NCI-H2081 (cell line): ENCODE measurements at regions not wholly inside any gene's neighbourhood (a gene's known extent, or its start where the extent isn't known, plus 50 kb on each side); places are given as distances from the start of the nearest gene placed in this dataset.
"Not testable (repeated sequence)": the region's sequence is repeated elsewhere in the genome, so short reads cannot be mapped to it uniquely, and the experiment has no call there.

Experiments
- DNase-seq, 2 experiments: peaks; one replicate each; lab custom pipeline; 2025; lab: John Stamatoyannopoulos, UW

DNA sequence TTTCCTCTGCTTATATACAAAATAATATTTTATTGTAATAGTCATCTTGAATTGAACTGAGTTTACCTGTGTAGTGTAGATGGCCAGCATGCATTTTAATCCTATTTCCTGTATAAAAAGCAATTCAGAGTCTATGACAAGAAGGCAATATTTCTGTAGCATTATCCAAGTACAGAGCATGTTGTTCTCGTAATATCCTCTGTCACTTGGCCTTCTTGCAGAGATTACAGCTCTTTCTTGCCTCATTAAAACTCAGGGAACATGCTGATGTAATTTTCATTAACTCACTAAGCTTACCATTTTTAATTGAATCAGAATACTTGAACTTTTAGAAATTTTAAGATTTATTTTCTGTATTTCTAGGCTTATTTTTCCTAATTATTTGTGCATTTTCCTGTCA, 203.3 kb upstream of the AGTR1 start:
- DNase-seq: no peak

DNA sequence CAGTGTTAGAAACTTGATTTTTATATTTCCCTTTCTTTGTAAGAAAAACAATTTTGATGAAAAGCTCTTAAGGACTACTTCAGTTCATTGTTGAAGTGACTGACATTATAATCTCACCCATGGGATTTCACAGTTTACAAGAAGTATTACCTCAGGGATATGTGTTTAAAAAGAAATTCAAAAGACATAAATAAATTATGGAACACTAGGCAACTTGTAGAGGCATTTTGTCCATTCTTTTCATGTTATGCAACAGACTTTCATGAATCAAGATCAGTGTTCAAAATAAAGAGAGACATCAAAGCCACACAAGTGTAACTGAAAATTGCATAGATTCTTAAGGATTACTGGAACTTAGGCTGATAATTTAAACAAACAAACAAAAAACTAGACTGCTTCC, 196.8 kb upstream of the AGTR1 start:
- no peak for DNase-seq

DNA sequence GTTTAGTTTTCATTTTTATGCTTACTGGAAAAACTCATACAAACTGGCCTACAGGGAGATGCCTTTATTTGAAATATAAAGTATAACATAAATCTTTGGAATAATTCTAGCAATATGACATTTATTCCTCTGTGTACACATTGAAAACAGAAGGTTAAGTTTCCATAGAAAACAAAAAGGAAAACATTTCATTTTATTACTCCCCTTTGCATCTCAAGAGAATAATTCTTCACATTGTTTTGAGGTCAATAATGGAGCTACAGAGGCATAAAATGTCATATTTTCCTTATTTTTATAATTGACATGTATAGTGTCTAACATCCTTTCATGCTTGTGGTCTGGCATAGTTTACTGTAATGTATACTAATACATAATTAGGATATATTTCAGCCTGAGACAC, 187.6 kb upstream of the AGTR1 start:
- DNase-seq: no peak

DNA sequence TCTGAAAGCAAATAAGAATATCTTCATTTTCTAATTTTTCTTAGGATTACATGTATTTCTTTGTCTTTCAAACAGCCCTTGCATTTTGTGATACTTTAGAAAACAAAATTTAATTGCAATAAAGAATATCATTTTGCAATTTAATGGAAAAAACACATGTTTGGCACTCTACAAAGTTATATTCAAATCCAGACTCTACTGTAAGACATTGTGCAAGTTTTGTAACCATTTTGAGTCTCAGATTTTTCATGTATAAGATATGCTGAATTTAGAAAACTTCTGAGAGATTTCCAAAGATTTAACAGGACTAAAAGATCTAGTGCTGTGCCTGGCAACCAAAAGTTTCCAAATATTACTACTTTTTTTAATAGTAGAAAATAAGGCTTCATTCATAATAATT, 187.1 kb upstream of the AGTR1 start:
- DNase-seq: no peak

DNA sequence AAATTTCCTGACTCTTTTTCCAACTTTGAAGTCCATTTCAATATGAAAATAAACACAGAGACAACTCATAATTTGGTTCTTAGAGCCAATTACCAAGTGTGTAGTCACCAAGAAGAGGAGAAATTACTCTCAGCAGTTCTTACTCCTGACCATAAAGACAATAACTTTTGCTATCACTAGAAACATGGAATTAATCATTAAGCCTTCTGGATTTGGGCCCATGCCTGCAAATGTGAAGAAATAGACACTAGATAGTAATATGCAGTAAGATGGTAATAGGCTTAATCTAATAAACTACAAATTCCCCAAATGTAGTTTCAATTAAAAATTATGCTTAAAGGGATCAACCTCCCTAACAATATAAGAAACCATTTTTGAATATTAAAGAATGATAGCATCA, 185.1 kb upstream of the AGTR1 start:
- DNase-seq: no peak

DNA sequence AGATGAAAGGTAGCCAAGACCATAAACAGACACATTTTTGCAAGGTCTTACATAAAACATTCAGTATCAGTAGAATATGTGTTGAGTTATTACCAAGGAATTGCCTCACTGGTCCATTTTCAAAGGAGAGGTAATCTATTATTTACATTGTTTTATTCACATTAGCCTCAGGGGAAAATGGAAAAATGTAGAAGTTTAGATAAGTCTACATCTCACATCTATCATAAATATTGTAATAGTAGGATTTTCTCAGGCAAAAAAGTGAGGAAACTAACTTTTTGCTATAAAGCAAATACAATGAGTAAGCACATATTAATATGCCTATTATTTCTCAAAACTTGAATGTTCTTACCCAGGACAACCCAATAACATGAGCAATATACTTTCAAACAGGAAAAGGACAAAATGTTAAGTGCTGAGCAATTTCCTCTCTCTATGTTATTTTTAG, 184.6 kb upstream of the AGTR1 start:
- DNase-seq: no peak

DNA sequence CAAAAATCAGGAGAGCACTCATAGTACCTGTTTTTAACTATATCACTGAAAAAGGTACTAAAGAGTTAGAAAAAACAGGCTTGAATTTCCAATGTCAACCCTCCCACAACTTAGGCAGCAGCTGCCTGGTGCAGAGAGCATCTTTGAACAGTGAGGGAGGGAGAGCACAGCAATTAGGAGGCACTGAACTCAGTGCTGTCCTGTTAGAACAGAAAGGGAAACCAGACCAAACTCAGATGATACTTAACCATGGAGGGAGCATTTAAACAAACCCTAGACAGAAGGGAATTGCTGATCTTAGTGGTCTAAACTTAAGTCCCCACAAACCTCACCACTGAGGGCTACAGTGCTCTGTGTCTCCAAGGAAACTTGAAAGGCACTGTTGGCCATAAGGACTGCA, 179.2 kb upstream of the AGTR1 start:
- DNase-seq: no peak

DNA sequence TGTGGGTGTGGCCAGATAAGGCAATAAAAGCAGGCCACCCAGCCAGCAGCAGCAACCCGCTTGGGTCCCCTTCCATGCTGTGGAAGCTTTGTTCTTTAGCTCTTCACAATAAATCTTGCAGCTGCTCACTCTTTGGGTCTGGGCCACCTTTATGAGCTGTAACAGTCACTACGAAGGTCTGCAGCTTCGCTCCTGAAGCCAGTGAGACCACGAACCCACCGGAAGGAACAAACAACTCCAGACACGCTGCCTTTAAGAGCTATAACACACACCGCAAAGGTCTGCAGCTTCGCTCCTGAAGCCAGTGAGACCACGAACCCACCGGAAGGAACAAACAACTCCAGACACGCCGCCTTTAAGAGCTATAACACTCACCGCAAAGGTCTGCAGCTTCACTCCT, 172.1 kb upstream of the AGTR1 start:
- DNase-seq: not testable (repeated sequence)

DNA sequence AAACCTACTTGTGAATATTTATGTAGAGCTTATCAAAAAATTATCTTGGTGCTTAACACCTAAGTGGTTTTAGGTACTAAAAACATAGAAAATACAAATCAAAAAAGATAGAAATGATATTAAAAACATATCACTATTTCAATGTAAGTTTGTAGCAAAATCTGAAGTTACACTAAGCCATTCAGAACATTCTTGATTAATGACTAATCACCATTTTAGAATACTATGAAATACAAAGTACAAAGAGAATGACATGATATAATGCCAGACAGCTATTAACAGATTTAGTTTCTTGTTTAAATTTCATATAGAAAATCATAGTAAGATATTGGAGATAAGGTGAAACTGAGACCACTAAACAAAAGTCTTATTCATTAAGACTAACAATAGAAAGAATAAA, 169.7 kb upstream of the AGTR1 start:
- DNase-seq: no peak

DNA sequence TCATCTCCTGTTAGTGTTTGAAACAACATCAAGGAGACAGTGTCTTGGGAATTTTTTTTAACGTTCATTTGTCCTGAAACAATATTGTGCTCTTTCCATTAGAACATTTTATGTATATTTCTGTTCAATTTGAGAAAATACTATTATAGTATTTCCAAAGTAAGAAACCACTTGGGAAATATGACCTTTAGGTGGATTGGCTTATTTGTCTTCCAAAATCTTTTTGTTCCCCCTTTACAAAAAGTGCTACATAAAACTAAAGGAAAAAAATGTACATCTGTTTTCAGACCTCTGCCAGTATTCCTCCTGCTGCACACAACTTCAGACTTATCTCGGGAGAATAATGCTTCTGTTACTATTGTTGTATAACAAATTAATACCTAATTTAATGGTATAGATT, 165.9 kb upstream of the AGTR1 start:
- no peak for DNase-seq

DNA sequence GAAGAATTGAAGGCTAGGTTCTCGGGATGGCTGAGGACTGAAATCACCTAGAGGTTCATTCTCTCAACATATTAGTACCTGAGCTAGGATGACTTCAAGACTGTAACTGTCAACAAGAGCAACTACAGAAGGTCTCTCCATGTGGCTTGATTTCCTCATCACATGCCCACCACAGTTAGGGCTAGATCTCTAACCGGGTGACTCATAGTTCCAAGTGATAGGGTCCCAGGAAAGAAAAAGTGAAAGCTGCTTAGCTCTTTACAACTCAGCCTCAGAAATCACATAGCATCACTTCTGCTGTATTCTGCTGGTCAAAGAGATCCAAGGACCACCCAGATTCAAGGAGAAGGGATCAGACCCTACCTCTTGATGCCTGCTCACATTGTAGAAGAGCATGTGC, 165.4 kb upstream of the AGTR1 start:
- DNase-seq: no peak

DNA sequence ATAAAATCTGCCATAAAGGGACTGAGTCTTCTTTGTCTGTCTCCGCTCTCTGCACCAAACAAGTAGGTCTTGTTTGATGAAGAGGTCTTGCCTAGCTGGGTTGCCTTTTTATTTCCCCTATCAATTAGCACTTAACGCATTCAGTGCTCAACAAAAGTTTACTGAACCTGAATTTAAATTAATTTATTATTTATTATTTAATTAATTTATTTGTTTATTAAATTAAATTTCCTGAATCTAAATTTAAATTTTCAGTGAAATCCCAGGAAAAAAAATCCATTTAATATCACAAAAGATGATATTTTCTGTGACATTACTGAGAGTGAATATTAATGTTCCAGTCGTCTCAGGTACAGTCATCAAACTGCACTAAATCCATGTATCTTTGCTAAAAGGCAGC, 164.9 kb upstream of the AGTR1 start:
- no peak for DNase-seq

DNA sequence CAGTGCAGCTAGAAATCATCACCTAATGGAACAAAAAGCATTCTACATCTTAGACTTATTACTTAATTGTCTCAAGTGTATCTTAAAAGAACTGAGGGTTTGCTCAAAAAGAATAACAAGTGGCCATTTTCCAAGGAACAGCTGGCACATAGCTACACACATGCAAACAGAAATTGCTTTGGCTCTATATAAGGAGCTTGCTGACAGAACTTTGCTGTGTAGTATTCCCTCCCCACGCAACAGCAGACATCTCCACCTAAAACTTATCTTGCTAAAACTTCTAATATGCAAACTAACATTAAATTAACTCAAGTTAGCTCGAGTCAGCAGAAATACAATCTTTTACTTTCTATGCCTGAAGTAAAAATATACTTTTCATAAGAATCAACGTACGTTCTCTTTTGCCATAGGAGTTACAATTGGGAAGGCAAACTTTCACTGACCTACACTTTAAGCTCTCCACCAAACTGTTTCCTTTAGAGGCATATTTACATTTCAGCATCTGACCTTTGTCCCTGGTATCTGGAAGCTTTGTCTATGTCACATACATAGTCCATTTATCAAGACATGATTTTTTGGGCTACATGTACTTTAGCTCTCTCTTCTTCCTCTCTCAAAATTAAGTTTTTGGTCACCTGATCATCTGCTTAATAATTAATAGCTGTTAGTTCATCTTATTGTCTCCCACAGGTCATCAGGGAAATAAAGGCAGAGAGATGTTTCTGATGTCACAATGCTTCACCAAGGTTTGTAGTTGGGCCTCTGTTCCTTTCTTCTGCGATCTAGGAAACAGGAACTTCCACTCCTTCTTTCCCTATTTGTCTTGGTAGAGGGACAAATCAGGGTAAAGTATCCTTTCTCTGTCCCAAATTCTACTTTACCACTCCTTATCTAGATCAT, 163.4 kb upstream of the AGTR1 start:
- no peak for DNase-seq

DNA sequence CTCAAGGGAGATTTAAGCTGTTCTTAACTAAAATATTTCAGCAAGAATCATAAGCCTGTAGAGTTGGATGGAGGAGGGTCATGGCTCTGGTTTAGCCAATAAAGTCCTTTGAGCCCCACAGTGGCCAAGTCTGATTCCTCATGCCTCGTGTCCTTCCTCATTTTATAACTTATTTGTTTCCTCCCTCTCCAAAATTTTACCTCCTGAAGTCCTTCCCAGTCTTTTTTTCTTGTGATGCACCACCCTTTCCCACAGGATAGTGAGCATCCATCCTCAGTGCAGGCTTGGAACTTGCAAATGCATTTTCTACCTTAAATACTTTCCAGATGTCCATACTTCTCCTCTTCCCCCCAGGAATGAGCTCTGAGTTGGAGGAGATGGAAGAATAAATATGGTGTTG, 162.7 kb upstream of the AGTR1 start:
- no peak for DNase-seq

DNA sequence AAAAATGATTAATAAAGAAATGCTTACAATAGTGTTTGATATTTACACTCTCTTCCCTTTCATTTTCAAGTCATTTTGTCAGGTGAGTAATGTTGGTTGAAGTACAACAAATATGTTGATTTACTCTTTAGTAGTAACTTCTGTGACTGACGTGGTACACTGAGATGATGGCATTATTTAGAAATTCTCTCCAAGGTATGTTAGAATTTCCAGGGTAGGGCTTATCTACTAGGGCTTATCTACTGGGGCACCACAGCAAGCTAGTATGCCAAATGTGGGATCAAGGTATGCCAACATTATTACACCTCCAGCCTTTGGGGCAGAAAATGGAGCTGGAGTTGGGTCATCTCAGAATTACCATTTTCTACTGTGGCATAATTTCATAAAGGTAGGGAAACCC, 157.4 kb upstream of the AGTR1 start:
- DNase-seq: no peak

DNA sequence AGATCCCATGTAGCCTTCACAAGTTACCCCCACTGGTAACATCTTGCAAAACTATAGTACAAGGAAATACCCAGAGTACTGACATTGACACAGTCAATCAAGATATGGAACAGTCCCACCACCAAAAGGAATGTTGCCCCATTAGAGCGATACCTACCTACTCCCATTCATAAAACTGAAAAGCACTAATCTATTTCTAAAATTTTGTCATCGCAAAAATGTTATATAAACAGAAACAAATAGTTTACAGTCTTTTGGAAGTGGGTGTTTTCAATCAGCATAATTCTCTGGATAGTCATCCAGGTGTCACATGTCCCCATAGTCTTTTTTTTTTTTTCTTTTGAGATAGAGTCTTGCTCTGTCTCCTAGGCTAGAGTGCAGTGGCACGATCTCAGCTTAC, 156.9 kb upstream of the AGTR1 start:
- no peak for DNase-seq

DNA sequence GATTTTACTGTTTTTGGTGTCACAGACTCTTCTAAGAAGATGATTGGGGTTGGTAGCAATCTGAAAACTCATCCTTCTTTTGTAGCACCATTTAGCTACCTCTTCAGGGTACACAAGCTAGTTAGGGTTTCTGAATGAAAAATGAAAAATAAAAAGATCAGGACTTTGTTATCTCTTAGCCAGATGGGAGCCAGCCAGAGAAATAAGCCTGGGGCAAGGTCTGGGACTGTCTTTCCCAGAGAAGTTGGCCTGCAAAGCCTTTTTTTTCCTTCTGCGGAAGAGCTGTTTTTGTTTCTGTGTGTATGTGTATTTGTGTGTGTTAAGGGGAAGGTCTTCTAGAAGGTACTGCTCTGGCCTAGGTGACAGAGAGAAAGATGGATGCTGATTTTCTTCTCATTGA, 150.7 kb upstream of the AGTR1 start:
- DNase-seq: no peak

DNA sequence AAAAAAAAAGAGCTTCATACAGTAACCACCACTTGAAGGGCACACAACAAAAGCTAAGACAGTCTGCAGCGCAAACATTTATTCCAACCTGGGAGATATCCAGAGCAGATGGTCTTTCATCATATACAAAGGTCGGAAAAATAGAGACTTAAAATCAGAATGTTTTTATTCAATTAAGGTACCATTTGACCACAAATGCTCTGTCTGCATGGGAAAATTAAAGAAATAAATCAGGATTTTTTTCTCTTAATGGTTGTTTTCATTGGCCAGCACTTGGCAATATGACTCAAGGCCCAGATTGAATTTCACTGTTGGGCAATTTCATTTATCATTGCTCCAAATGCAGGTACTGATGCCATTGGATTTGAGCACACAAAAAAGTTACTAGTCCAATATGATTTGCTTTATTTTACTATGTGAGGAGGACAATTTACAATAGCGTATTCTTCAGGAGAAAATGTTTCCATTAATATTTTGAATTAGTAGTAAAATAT, 145.9 kb upstream of the AGTR1 start:
- no peak for DNase-seq

DNA sequence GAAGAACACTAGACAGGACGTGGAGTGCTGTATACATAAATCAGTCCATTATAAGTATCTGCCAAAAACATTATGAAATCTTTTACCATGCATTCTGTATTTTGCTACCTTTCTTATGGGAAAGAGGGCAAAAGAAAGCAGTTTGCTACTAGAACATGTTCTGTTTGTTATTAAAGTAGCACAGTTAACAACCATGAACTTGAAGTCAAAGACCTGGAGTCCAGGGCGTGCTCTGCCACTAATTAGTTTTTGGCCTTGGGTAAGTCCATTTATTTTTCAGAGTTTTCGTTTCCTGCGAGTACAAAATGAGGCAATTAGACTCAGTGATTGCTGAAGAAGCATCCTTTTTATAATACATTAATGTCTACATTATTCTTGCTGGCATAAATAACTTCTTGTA, 143.3 kb upstream of the AGTR1 start:
- DNase-seq: no peak

DNA sequence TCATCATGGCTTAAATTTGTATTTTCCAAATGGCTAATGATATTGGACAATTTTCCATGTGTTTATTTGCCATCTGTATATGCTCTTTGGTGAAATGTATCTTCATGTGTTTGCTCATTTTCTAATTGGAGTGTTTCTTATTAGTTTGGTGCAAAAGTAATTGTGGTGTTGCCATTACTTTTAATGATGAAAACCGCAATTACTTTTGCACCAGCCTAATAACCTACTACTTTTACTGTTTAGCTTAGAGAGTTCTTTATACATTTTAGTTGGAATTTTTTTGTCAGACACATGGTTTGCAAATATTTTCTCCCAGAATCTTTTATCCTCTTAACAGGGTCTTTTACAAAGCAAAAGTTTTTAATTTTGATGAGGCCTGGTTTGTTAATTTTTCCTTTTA, 141.0 kb upstream of the AGTR1 start:
- DNase-seq: no peak

DNA sequence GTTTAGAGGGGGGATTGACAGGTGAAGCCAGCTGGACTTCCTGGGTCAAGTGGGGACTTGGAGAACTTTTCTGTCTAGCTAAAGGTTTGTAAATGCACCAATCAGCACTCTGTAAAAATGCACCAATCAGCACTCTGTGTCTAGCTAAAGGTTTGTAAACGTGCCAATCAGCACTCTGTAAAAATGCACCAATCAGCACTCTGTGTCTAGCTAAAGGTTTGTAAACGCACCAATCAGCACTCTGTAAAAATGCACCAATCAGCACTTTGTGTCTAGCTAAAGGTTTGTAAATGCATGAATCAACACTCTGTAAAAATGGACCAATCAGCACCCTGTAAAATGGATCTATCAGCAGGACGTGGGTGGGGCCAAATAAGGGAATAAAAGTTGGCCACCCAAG, 120.1 kb upstream of the AGTR1 start:
- DNase-seq: not testable (repeated sequence)

DNA sequence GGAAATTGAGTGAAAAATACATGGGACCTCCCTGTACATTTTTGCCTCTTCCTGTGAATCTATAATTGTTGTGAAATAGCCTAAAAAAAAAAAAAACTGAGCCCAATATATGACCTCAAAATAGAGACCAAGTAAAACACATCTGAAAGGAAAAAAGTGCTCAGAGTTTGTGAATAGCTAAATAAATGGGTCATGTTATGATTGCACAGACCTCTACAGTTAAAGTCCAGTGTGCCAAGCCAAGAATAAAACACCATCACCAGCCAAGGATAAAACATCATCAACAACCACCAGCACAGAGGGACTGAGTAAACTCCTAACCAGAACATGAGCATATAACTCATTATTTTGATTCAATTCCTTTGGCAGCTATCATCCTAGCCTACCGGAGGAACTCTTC, 115.6 kb upstream of the AGTR1 start:
- no peak for DNase-seq

DNA sequence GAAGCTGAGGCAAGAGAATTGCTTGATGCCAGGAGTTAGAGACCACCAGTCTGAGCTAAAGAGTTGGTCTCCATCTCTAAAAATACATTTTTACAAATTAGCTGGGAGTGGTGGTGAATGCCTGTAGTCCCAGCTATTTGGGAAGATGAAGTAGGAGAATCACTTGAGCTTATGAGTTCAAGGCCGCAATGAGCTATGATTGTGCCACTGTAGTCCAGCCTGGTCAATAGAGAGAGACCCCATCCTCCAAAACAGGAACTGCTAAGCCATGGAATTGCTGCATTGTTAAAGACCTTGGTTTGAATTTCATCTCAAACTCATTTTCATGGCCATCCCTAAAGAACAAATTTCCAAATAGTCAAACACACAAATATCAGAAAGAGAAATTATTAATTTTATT, 113.9 kb upstream of the AGTR1 start:
- DNase-seq: no peak

DNA sequence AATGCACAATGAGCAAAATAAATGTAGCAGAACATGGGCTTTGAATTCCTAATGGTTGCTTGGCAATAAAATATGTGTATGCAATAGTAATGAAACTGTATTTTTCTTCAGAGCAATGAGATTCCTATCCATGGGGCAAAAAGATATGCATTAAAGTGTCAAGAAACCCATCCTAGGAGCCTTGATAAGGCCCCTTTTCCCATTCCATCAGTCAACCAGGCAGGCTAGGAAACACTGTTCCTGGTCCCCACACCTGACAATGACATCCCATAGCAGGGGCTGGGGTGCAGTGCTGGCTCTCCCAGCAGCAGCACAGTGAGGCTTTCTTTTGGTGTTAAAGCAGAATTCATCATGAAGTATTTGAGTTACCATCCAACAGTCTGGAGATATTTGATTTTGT, 113.3 kb upstream of the AGTR1 start:
- DNase-seq: no peak
